ENCODE measurements at regions not wholly inside any gene's neighbourhood (a gene's known extent, or its start where the extent isn't known, plus 50 kb on each side); places are given as distances from the start of the nearest gene placed in this dataset.

- Mint-ChIP-seq H3K27me3 (ENCODE audit: low read depth) (peaks cover 90% of the 10 kb centered on the region), H3K9me3 (no peaks in the 10 kb centered on the region; a peak in 1 of 5 replicates), H3K4me3 (no peak overlapping the region), H3K4me1 (peaks cover 0 to 3% of the 10 kb centered on the region in 2 experiments; a peak in 1 of 4 replicates), H3K27ac (no peak overlapping the region), H3K36me3 (ENCODE audit: insufficient read depth in 1 of 3, low read depth in 3 of 3) (no peaks in the 10 kb centered on the region)
- no peak overlapping the region for H2BK12ac ChIP-seq (ENCODE audit: insufficient read length, low read depth, low read length)
- no peak overlapping the region for H3K27ac ChIP-seq (ENCODE audit: insufficient read length, low read depth, low read length)
- no CpG with 5 or more reads among the region's 7 CpGs for WGBS (ENCODE audit: extremely low coverage, insufficient read length, low lambda C conversion rate)
- no peaks in the 10 kb centered on the region; the same call in 1 of the 2 replicates for H3K27me3 ChIP-seq (ENCODE audit: insufficient read depth, low read length)
- H4K8ac ChIP-seq (replicated peaks; ENCODE audit: insufficient read length, low read depth, low read length) = no peak overlapping the region
- no peak overlapping the region for H2AK5ac ChIP-seq (ENCODE audit: insufficient read length, low read length)
- no peak overlapping the region for H2AFZ ChIP-seq (ENCODE audit: low read length)
- no peak overlapping the region for H4K91ac ChIP-seq (ENCODE audit: insufficient read length, low read depth, low read length)
- H3K79me1 ChIP-seq (ENCODE audit: insufficient read depth, low read depth, low read length, poor library complexity, severe bottlenecking) = no peaks in the 10 kb centered on the region
- H2BK20ac ChIP-seq (ENCODE audit: low read depth, low read length, poor library complexity, severe bottlenecking) = no peak overlapping the region
- H3K56ac ChIP-seq (ENCODE audit: insufficient read length, low read depth, low read length) = no peak overlapping the region
- H3K79me2 ChIP-seq (ENCODE audit: insufficient read depth, low read length) = no peaks in the 10 kb centered on the region
- H3K4me2 ChIP-seq (ENCODE audit: insufficient read depth, insufficient read length, low read length) = no peak overlapping the region
- no peaks in the 10 kb centered on the region for H3K9me3 ChIP-seq (ENCODE audit: control insufficient read depth, low read depth, low read length)
- no peaks in the 10 kb centered on the region for H3K4me1 ChIP-seq (ENCODE audit: insufficient read depth, low read length)
- H3K9ac ChIP-seq (ENCODE audit: extremely low read depth, insufficient read length, low read length) = no peak overlapping the region
- no peak overlapping the region for H3T11ph ChIP-seq (ENCODE audit: low read length)
- no peak overlapping the region for H4K5ac ChIP-seq (ENCODE audit: insufficient read length, low read depth, low read length)
- TF ChIP-seq CTCF (conservative IDR thresholded peaks at IDR 0.05) = no peak
- H3K18ac ChIP-seq (ENCODE audit: insufficient read length, low read depth, low read length) = no peak overlapping the region
- no peak overlapping the region for H3K4ac ChIP-seq (ENCODE audit: low read depth, low read length)
- H2BK15ac ChIP-seq (ENCODE audit: low read depth, low read length) = no peak overlapping the region
- H2BK5ac ChIP-seq (ENCODE audit: insufficient read length, low read length) = no peak overlapping the region
- no peaks in the 10 kb centered on the region for H3K23me2 ChIP-seq (ENCODE audit: insufficient read length, low read depth, low read length, poor library complexity, severe bottlenecking)
- H2BK120ac ChIP-seq (ENCODE audit: low read depth, low read length, poor library complexity, severe bottlenecking) = no peak overlapping the region
- H4K20me1 ChIP-seq (ENCODE audit: control insufficient read depth, insufficient read depth, insufficient read length) = no peaks in the 10 kb centered on the region
- DNase-seq = no peak
- no peak overlapping the region for H3K23ac ChIP-seq (ENCODE audit: insufficient read length, low read depth, low read length)
- no peak overlapping the region for H3K14ac ChIP-seq (ENCODE audit: insufficient read depth, low read length)
Measured at GRCh38 chr2:120496235-120496634, 150.3 kb downstream of the INHBB start.

Measured in H9 (cell line).